Naive thymus-derived CD4-positive, alpha-beta T cell (primary cell): ENCODE measurements at regions not wholly inside any gene's neighbourhood (a gene's known extent, or its start where the extent isn't known, plus 50 kb on each side); places are given as distances from the start of the nearest gene placed in this dataset.

Source experiments
- ATAC-seq: fragments of 150-1000 bp; cut with Tn5 transposase; 2 replicates; pipeline ENCODE4 v1.10.0; 2021; ENCODE audit warnings: mild to moderate bottlenecking, moderate library complexity
- CTCF ChIA-PET: fragments of 350-600 bp; sonication (Branson Sonifier 250); formaldehyde crosslinking; loops from one replicate; lab custom pipeline; 2021; ENCODE audit warnings: antibody characterized with exemption; lab: Charles Lee
- POLR2A ChIA-PET: fragments of 350-600 bp; sonication (Branson Sonifier 250); formaldehyde crosslinking; loops from one replicate; lab custom pipeline; 2021; ENCODE audit warnings: antibody characterized with exemption, inconsistent platforms; lab: Charles Lee
- DNase-seq, 9 donors: peaks; one replicate each; pipeline versions ENCODE4 v3.0.0 to v3.0.0-alpha.2; 2020 to 2022; ENCODE audit warnings: mixed read lengths in 1 of 9
- H3K27ac ChIP-seq: one replicate; pipeline ENCODE4 v1.7.0; 2013; ENCODE audit warnings: mild to moderate bottlenecking, low read depth, low read length, moderate library complexity
- H3K27me3 ChIP-seq, 2 donors: one replicate each; pipeline ENCODE4 v1.7.0; 2013; ENCODE audit warnings: low read length in 2 of 2, mild to moderate bottlenecking in 2 of 2, moderate library complexity in 2 of 2; ENCODE audit not compliant: control insufficient read depth in 2 of 2, insufficient read depth in 2 of 2
- H3K36me3 ChIP-seq, 3 experiments: 1 replicate in 2 of 3; 2 replicates in 1 of 3; pipeline ENCODE4 v1.7.0; 2013; ENCODE audit warnings: low read length in 3 of 3, mild to moderate bottlenecking in 3 of 3, moderate library complexity in 1 of 3; ENCODE audit not compliant: insufficient read depth in 3 of 3, control insufficient read depth in 2 of 3
- H3K4me1 ChIP-seq, 2 donors: one replicate each; pipeline ENCODE4 v1.7.0; 2013; ENCODE audit warnings: low read length in 2 of 2, mild to moderate bottlenecking in 2 of 2, moderate library complexity in 1 of 2; ENCODE audit not compliant: control insufficient read depth in 2 of 2, insufficient read depth in 2 of 2
- H3K4me3 ChIP-seq: 2 replicates; pipeline ENCODE4 v1.7.0; 2013; ENCODE audit warnings: mild to moderate bottlenecking, low read length
- H3K9me3 ChIP-seq, 3 experiments: 1 replicate in 2 of 3; 2 replicates in 1 of 3; pipeline ENCODE4 v1.7.0; 2013; ENCODE audit warnings: low read length in 3 of 3; ENCODE audit not compliant: control insufficient read depth in 2 of 3
- H3K27ac Mint-ChIP-seq, 9 donors: one replicate each; pipeline ENCODE4 v1.8.0; 2020 to 2022; ENCODE audit warnings: mixed read lengths in 9 of 9, mild to moderate bottlenecking in 8 of 9, moderate library complexity in 5 of 9, inconsistent platforms in 2 of 9
- H3K27me3 Mint-ChIP-seq, 5 donors: one replicate each; pipeline ENCODE4 v1.8.0; 2021 to 2022; ENCODE audit warnings: mixed read lengths in 5 of 5, mild to moderate bottlenecking in 1 of 5
- H3K36me3 Mint-ChIP-seq, 5 donors: one replicate each; pipeline ENCODE4 v1.8.0; 2020 to 2022; ENCODE audit warnings: mixed read lengths in 5 of 5, mild to moderate bottlenecking in 3 of 5, inconsistent platforms in 1 of 5
- H3K4me1 Mint-ChIP-seq, 7 donors: one replicate each; pipeline ENCODE4 v1.8.0; 2020 to 2022; ENCODE audit warnings: mixed read lengths in 7 of 7, mild to moderate bottlenecking in 3 of 7, inconsistent platforms in 1 of 7
- H3K4me3 Mint-ChIP-seq, 10 donors: one replicate each; pipeline ENCODE4 v1.8.0; 2020 to 2022; ENCODE audit warnings: mild to moderate bottlenecking in 10 of 10, mixed read lengths in 10 of 10, moderate library complexity in 6 of 10, inconsistent platforms in 2 of 10
- H3K9me3 Mint-ChIP-seq, 11 donors: one replicate each; pipeline ENCODE4 v1.8.0; 2020 to 2022; ENCODE audit warnings: mixed read lengths in 11 of 11, mild to moderate bottlenecking in 4 of 11, inconsistent platforms in 1 of 11, moderate library complexity in 1 of 11
- intact Hi-C, 2 donors: fragments of 100-400 bp; cut with micrococcal nuclease; formaldehyde crosslinking; loops; one replicate each; pipeline ENCODE4 v1.15.1; 2023

DNA sequence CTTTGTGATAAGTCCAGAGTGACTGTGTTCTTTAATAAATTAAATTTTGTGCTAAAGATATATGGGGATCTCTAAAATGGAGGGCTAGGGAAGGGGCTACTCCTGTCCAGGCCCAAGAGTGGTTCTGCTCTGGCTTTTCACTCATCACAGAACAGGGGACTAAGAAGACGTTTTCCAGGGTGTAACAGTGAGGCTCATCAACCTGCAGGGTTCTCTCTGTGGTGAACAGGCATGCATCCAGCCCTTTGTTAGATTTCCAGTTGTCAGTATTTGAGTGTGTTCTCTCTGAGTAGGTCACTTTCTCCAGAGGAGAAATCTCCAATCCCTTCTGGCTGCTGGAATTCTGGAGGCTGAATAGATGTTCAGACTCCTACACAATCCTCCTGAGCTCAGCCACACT, 408.9 kb downstream of the PLCL1 start:
- no peak overlapping the region for H3K27ac Mint-ChIP-seq
- ATAC-seq (no peak), DNase-seq (no peak)
- Histone ChIP-seq H3K27me3 (no peaks in the 10 kb centered on the region), H3K27ac (no peak overlapping the region), H3K4me1 (no peaks in the 10 kb centered on the region), H3K4me3 (no peak overlapping the region), H3K9me3 (no peaks in the 10 kb centered on the region), H3K36me3 (no peaks in the 10 kb centered on the region)
- POLR2A ChIA-PET = no interaction called here
- H3K36me3 Mint-ChIP-seq = no peaks in the 10 kb centered on the region
- H3K4me1 Mint-ChIP-seq = no peaks in the 10 kb centered on the region
- CTCF ChIA-PET = interaction anchor here (0.6 kb wide), 1 partner anchor 83 kb away, joined by 3 read pairs; no protein-coding TSS in a partner anchor
- no peaks in the 10 kb centered on the region for H3K9me3 Mint-ChIP-seq
- intact Hi-C loops = no loop called here
- H3K27me3 Mint-ChIP-seq = peaks cover 0 to 15% (median 0%) of the 10 kb centered on the region in 5 donors
- H3K4me3 Mint-ChIP-seq = no peak overlapping the region

DNA sequence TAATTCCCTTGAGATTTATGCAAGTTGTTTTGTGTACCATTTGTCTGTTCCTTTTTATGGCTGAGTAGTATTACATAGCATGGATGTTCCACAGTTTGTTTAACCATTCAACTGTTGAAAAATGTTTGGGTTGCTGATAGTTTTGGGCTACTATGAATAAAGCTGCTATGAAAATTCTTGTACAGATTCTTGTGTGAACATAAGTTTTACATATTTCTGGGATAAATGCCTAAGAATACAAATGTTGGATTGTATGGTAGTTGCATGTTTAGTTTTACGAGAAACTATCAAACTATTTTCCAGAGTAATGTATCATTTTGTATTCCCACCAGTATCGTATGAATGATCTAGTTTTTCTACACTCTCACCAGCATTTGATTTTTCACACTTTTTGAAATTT, 407.3 kb downstream of the PLCL1 start:
- H3K4me3 Mint-ChIP-seq = no peak overlapping the region
- ATAC-seq = no peak
- peaks cover 0 to 15% (median 0%) of the 10 kb centered on the region in 5 donors for H3K27me3 Mint-ChIP-seq
- H3K27me3 ChIP-seq = no peaks in the 10 kb centered on the region
- no peaks in the 10 kb centered on the region for H3K4me1 Mint-ChIP-seq
- intact Hi-C loops = no loop called here
- ChIA-PET POLR2A (no interaction called here), CTCF (no interaction called here)
- no peaks in the 10 kb centered on the region for H3K36me3 Mint-ChIP-seq
- DNase-seq = no peak
- H3K9me3 Mint-ChIP-seq = no peaks in the 10 kb centered on the region
- no peak overlapping the region for H3K27ac Mint-ChIP-seq
- H3K4me3 ChIP-seq = no peak overlapping the region
- H3K36me3 ChIP-seq = no peaks in the 10 kb centered on the region
- no peaks in the 10 kb centered on the region for H3K9me3 ChIP-seq
- no peak overlapping the region for H3K27ac ChIP-seq
- no peaks in the 10 kb centered on the region for H3K4me1 ChIP-seq

DNA sequence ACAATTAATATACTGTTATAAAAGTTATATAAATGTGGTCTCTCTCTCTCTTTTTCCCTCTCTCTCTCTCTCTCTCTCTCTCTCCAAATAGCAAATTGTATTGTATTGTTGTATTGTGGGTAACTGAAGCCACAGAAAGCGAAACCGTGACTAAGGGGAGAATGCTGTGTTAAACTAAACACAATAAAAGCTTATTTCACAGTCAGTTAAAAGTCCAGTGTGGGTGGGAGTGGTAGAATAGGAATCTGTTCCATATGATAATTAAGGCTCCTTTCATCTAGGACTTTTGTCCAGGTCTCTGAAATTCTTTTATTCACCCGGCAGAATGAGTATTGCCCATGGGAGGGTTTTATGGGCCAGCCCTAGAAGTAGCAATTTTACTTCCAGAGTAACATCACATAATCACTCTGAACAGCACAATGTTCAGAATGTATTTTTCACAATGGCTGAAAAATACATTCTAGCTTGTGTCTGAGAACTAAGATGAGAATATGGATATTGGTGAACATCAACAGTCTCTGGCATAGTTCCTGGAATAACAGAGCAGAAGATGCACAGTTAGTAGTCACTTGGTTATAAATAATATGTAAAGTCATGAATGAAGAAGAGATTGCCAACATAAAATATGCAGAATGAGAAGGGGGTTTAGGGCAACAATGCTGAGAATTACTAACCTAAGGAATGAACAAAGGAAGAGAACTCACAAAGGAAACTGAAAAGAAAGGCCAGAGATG, 399.1 kb downstream of the PLCL1 start:
- Histone ChIP-seq H3K27ac (no peak overlapping the region), H3K4me1 (no peaks in the 10 kb centered on the region), H3K9me3 (no peaks in the 10 kb centered on the region), H3K27me3 (no peaks in the 10 kb centered on the region), H3K36me3 (no peaks in the 10 kb centered on the region), H3K4me3 (no peak overlapping the region)
- intact Hi-C loops = no loop called here
- peaks cover 0 to 4% (median 0%) of the 10 kb centered on the region in 5 donors for H3K27me3 Mint-ChIP-seq
- H3K4me1 Mint-ChIP-seq = no peaks in the 10 kb centered on the region
- no peak overlapping the region for H3K4me3 Mint-ChIP-seq
- DNase-seq = no peak
- no peaks in the 10 kb centered on the region for H3K36me3 Mint-ChIP-seq
- CTCF ChIA-PET = no interaction called here
- ATAC-seq = no peak
- no peak overlapping the region for H3K27ac Mint-ChIP-seq
- POLR2A ChIA-PET = no interaction called here
- H3K9me3 Mint-ChIP-seq = peaks cover 0 to 3% (median 0%) of the 10 kb centered on the region in 11 donors
